SK-N-DZ (cell line): ENCODE measurements at regions not wholly inside any gene's neighbourhood (a gene's known extent, or its start where the extent isn't known, plus 50 kb on each side); places are given as distances from the start of the nearest gene placed in this dataset.

ENCODE experiments used
- DNase-seq: peaks from one replicate; pipeline ENCODE4 v3.0.0-alpha.2; 2015; ENCODE audit warnings: low spot score

GRCh38 chr5:158483281-158483860 is 616.3 kb downstream of the EBF1 start:
- no peak for DNase-seq

GRCh38 chr5:158482125-158482524 is 617.6 kb downstream of the EBF1 start:
- no peak for DNase-seq

GRCh38 chr5:158478139-158478538 is 619.2 kb upstream of the CLINT1 start:
- DNase-seq: no peak

- no peak for DNase-seq
These were observed 618.3 kb upstream of the CLINT1 start for GRCh38 chr5:158477214-158477613.

- no peak for DNase-seq
These were observed 614.2 kb upstream of the CLINT1 start for GRCh38 chr5:158473016-158473635.

GRCh38 chr5:158471535-158471924 is 612.6 kb upstream of the CLINT1 start:
- DNase-seq: no peak

GRCh38 chr5:158470764-158471534 is 612.0 kb upstream of the CLINT1 start:
- DNase-seq: no peak

- no peak for DNase-seq
These were observed 609.5 kb upstream of the CLINT1 start for GRCh38 chr5:158468444-158468843.

- DNase-seq: no peak
These were observed 607.2 kb upstream of the CLINT1 start for GRCh38 chr5:158466191-158466590.

GRCh38 chr5:158465086-158465972 is 606.4 kb upstream of the CLINT1 start:
- DNase-seq: no peak

GRCh38 chr5:158464383-158464782 is 605.4 kb upstream of the CLINT1 start:
- no peak for DNase-seq

- no peak for DNase-seq
These were observed 605.0 kb upstream of the CLINT1 start for GRCh38 chr5:158463938-158464337.

GRCh38 chr5:158463188-158463587 is 604.2 kb upstream of the CLINT1 start:
- no peak for DNase-seq

GRCh38 chr5:158462349-158463114 is 603.6 kb upstream of the CLINT1 start:
- no peak for DNase-seq

- DNase-seq: no peak
These were observed 602.4 kb upstream of the CLINT1 start for GRCh38 chr5:158461240-158461854.

GRCh38 chr5:158458086-158458485 is 599.1 kb upstream of the CLINT1 start:
- DNase-seq: peak; percentile 17

GRCh38 chr5:158456756-158457155 is 597.8 kb upstream of the CLINT1 start:
- peak; percentile 37 for DNase-seq

GRCh38 chr5:158456241-158456640 is 597.3 kb upstream of the CLINT1 start:
- DNase-seq: no peak

GRCh38 chr5:158451993-158452672 is 593.2 kb upstream of the CLINT1 start:
- no peak for DNase-seq
